Right forelimb (tissue), 1 donor: ENCODE measurements at regions not wholly inside any gene's neighbourhood (a gene's known extent, or its start where the extent isn't known, plus 50 kb on each side); places are given as distances from the start of the nearest gene placed in this dataset.
A peak's percentile ranks its signal among the peaks of the same experiment; 100 is the strongest.

ENCODE experiments used
- DNase-seq: peaks from one replicate; pipeline ENCODE4 v3.0.0-alpha.2; 2018

DNA sequence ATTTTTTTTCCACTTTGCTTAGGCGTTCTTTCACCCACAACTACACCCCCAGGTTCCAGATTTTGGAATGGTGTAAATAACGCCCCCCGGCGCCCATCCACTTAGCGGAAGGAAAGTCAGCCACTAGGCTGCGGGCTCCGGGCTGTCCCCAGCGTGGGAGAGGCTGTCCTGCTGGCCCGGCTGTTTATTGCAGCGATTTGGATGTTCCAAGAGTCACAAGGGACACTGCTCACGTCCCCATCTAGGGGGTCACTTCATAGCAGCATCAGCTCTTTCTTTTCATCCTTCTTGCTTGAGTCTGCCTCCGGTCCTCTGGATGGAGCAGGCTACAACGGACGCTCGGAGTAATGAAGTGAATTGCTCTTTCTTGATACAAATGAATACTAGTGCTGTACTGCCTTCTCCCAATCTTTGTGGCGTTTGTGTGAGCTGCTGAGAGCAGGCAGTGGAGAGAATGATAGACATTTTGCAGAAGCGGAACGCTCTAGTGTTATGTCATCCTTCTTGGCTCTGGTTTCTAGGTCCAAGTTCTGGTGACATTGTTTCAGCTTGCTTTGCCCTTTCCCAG, 50.7 kb upstream of the PAIP2B start:
- peak; percentile 59 for DNase-seq

DNA sequence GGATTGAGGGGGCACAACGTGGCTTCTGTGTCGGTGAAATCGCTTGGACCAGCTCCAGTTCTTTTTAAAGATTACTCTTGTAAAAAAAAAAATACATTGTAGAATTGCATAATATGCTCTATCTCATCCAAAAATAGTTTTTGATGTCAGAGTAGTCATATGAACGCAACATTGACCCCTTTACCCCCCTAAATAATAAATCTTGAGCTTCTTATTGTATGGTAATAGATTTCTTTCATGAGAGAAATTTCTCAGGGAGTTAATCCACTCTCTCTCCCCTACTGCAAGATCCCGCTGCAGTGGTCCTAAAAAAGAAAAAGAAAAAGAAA, 50.2 kb upstream of the PAIP2B start:
- no peak for DNase-seq

DNA sequence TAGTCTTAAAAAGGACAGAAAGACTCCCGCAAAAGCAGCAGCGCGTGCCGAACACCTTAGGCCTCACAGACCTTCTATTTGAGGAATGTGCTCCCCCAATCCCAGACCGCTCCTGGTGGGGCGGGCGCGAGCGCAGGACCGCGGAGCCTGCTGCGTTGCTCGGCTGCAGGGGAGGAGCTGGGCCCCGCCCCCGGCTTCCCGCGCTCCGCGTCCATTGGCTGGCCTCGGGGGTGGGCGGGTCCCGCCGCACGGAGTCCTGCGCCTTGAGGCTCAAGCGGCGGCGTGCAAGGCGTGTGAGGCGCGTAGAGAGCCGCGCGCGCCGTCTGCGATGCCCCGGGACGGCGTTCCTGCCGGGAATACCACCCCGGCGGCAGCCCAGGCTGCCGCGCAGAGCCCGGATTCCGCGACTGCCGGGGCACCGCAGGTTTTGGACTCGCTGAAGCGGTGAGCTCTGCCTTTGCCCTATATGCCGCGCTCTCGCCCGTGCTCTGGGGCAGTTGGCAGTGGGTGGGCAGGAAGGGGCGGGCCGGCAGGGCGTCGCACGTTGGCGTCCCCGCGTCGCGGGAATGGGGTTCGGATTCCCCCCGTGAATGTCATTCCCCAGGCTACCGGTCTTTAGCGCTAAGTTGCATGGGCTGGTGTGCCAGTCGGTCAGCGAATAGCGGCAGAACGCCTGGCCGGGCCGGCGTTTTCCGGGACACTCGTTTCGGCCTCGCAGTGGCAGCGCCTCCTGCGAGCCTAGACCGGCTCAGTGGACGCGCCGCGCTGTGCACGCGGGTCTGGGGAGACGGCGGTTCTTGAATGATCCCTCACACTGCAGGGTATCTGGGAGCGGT, 49.6 kb upstream of the PAIP2B start:
- peak; percentile 90 for DNase-seq
